ENCODE measurements at regions not wholly inside any gene's neighbourhood (a gene's known extent, or its start where the extent isn't known, plus 50 kb on each side); places are given as distances from the start of the nearest gene placed in this dataset.
"Not testable (repeated sequence)": the region's sequence is repeated elsewhere in the genome, so short reads cannot be mapped to it uniquely, and the experiment has no call there.

GRCh38 chr12:82300611-82301010, 57.6 kb downstream of the CCDC59 start:
- DNase-seq (peak in 1 of 3 donors; percentile 44), ATAC-seq (peak; percentile 94 to 96)
- Histone ChIP-seq H3K4me3 (ENCODE audit: low read length) (no peak overlapping the region), H3K9me3 (ENCODE audit: control insufficient read depth, low read length) (no peaks in the 10 kb centered on the region), H3K27me3 (ENCODE audit: control insufficient read depth, insufficient read depth) (no peaks in the 10 kb centered on the region), H3K27ac (ENCODE audit: low read length) (no peak overlapping the region), H3K4me1 (ENCODE audit: control insufficient read depth, insufficient read depth, low read length) (peaks cover 1% of the 10 kb centered on the region)
- intact Hi-C loops (cut with DNase I): no loop called here
- 6% methylated on average over 3 of the region's 3 CpGs for WGBS

- H3K9me3 ChIP-seq (ENCODE audit: control insufficient read depth, low read length): no peaks in the 10 kb centered on the region
- DNase-seq (no peak), ATAC-seq (peak in 1 of 2 donors; percentile 47)
- H3K4me3 ChIP-seq (ENCODE audit: low read length): no peak overlapping the region
- no peak overlapping the region for H3K27ac ChIP-seq (ENCODE audit: low read length)
- intact Hi-C loops (cut with DNase I): no loop called here
- H3K4me1 ChIP-seq (ENCODE audit: control insufficient read depth, insufficient read depth, low read length): peaks cover 1% of the 10 kb centered on the region
- H3K27me3 ChIP-seq (ENCODE audit: control insufficient read depth, insufficient read depth): no peaks in the 10 kb centered on the region
- 10% methylated on average over 2 of the region's 2 CpGs for WGBS
Measured at GRCh38 chr12:82299319-82300025, 58.7 kb downstream of the CCDC59 start.

GRCh38 chr12:82290415-82290814, 67.8 kb downstream of the CCDC59 start:
- H3K27me3 ChIP-seq (ENCODE audit: control insufficient read depth, insufficient read depth): no peaks in the 10 kb centered on the region
- 48% methylated on average over 2 of the region's 2 CpGs for WGBS
- no peaks in the 10 kb centered on the region for H3K9me3 ChIP-seq (ENCODE audit: control insufficient read depth, low read length)
- intact Hi-C loops (cut with DNase I): no loop called here
- H3K4me3 ChIP-seq (ENCODE audit: low read length): no peak overlapping the region
- H3K27ac ChIP-seq (ENCODE audit: low read length): no peak overlapping the region
- ATAC-seq (no peak), DNase-seq (no peak)
- H3K4me1 ChIP-seq (ENCODE audit: control insufficient read depth, insufficient read depth, low read length): no peaks in the 10 kb centered on the region

- H3K4me1 ChIP-seq (ENCODE audit: control insufficient read depth, insufficient read depth, low read length); intact Hi-C loops (cut with DNase I); H3K27ac ChIP-seq (ENCODE audit: low read length); H3K4me3 ChIP-seq (ENCODE audit: low read length); H3K9me3 ChIP-seq (ENCODE audit: control insufficient read depth, low read length); DNase-seq; ATAC-seq; H3K27me3 ChIP-seq (ENCODE audit: control insufficient read depth, insufficient read depth): not testable (repeated sequence)
- 37% methylated on average over 1 of the region's 1 CpG for whole genome bisulfite sequencing
Measured at GRCh38 chr12:82281335-82281734, 76.9 kb downstream of the CCDC59 start.

- H3K27ac ChIP-seq (ENCODE audit: low read length): no peak overlapping the region
- H3K4me3 ChIP-seq (ENCODE audit: low read length): no peak overlapping the region
- 75% methylated on average over 3 of the region's 3 CpGs for WGBS
- intact Hi-C loops (cut with DNase I): no loop called here
- H3K27me3 ChIP-seq (ENCODE audit: control insufficient read depth, insufficient read depth): no peaks in the 10 kb centered on the region
- no peaks in the 10 kb centered on the region for H3K9me3 ChIP-seq (ENCODE audit: control insufficient read depth, low read length)
- no peaks in the 10 kb centered on the region for H3K4me1 ChIP-seq (ENCODE audit: control insufficient read depth, insufficient read depth, low read length)
- ATAC-seq (no peak), DNase-seq (no peak)
Measured at GRCh38 chr12:82279536-82280058, 78.6 kb downstream of the CCDC59 start.

- H3K27ac ChIP-seq (ENCODE audit: low read length): no peak overlapping the region
- WGBS: 77% methylated on average over 4 of the region's 4 CpGs
- intact Hi-C loops (cut with DNase I): no loop called here
- no peaks in the 10 kb centered on the region for H3K9me3 ChIP-seq (ENCODE audit: control insufficient read depth, low read length)
- DNase-seq (no peak), ATAC-seq (no peak)
- no peaks in the 10 kb centered on the region for H3K4me1 ChIP-seq (ENCODE audit: control insufficient read depth, insufficient read depth, low read length)
- no peaks in the 10 kb centered on the region for H3K27me3 ChIP-seq (ENCODE audit: control insufficient read depth, insufficient read depth)
- no peak overlapping the region for H3K4me3 ChIP-seq (ENCODE audit: low read length)
Measured at GRCh38 chr12:82277582-82277981, 80.6 kb downstream of the CCDC59 start.

- Histone ChIP-seq H3K27ac (ENCODE audit: low read length) (no peak overlapping the region), H3K4me3 (ENCODE audit: low read length) (no peak overlapping the region), H3K4me1 (ENCODE audit: control insufficient read depth, insufficient read depth, low read length) (no peaks in the 10 kb centered on the region), H3K9me3 (ENCODE audit: control insufficient read depth, low read length) (no peaks in the 10 kb centered on the region), H3K27me3 (ENCODE audit: control insufficient read depth, insufficient read depth) (no peaks in the 10 kb centered on the region)
- intact Hi-C loops (cut with DNase I): no loop called here
- ATAC-seq (no peak), DNase-seq (no peak)
- 83% methylated on average over 4 of the region's 4 CpGs for whole genome bisulfite sequencing
Measured at GRCh38 chr12:82242729-82243128, 115.5 kb downstream of the CCDC59 start.

- intact Hi-C loops (cut with DNase I): no loop called here
- H3K4me3 ChIP-seq (ENCODE audit: low read length): no peak overlapping the region
- ATAC-seq (no peak), DNase-seq (no peak)
- no peaks in the 10 kb centered on the region for H3K9me3 ChIP-seq (ENCODE audit: control insufficient read depth, low read length)
- H3K27me3 ChIP-seq (ENCODE audit: control insufficient read depth, insufficient read depth): no peaks in the 10 kb centered on the region
- no peak overlapping the region for H3K27ac ChIP-seq (ENCODE audit: low read length)
- H3K4me1 ChIP-seq (ENCODE audit: control insufficient read depth, insufficient read depth, low read length): no peaks in the 10 kb centered on the region
Measured at GRCh38 chr12:82225871-82226270, 132.3 kb downstream of the CCDC59 start.

- Histone ChIP-seq H3K4me3 (ENCODE audit: low read length) (no peak overlapping the region), H3K27ac (ENCODE audit: low read length) (no peak overlapping the region), H3K9me3 (ENCODE audit: control insufficient read depth, low read length) (no peaks in the 10 kb centered on the region), H3K4me1 (ENCODE audit: control insufficient read depth, insufficient read depth, low read length) (no peaks in the 10 kb centered on the region), H3K27me3 (ENCODE audit: control insufficient read depth, insufficient read depth) (no peaks in the 10 kb centered on the region)
- DNase-seq: no peak
- 86% methylated on average over 4 of the region's 4 CpGs for WGBS
- intact Hi-C loops (cut with DNase I): no loop called here
- no peak for ATAC-seq
Measured at GRCh38 chr12:82223426-82223825, 134.8 kb downstream of the CCDC59 start.

- Histone ChIP-seq H3K27me3 (ENCODE audit: control insufficient read depth, insufficient read depth) (no peaks in the 10 kb centered on the region), H3K27ac (ENCODE audit: low read length) (no peak overlapping the region), H3K9me3 (ENCODE audit: control insufficient read depth, low read length) (no peaks in the 10 kb centered on the region), H3K4me1 (ENCODE audit: control insufficient read depth, insufficient read depth, low read length) (no peaks in the 10 kb centered on the region), H3K4me3 (ENCODE audit: low read length) (no peak overlapping the region)
- intact Hi-C loops (cut with DNase I): no loop called here
- 83% methylated on average over 6 of the region's 6 CpGs for whole genome bisulfite sequencing
- no peak for DNase-seq
- ATAC-seq: no peak
Measured at GRCh38 chr12:82216475-82216874, 141.7 kb downstream of the CCDC59 start.

- intact Hi-C loops (cut with DNase I): no loop called here
- ATAC-seq: no peak
- no peaks in the 10 kb centered on the region for H3K27me3 ChIP-seq (ENCODE audit: control insufficient read depth, insufficient read depth)
- no peak overlapping the region for H3K27ac ChIP-seq (ENCODE audit: low read length)
- DNase-seq: no peak
- 66% methylated on average over 2 of the region's 2 CpGs for WGBS
- H3K9me3 ChIP-seq (ENCODE audit: control insufficient read depth, low read length): no peaks in the 10 kb centered on the region
- H3K4me1 ChIP-seq (ENCODE audit: control insufficient read depth, insufficient read depth, low read length): no peaks in the 10 kb centered on the region
- no peak overlapping the region for H3K4me3 ChIP-seq (ENCODE audit: low read length)
Measured at GRCh38 chr12:82213761-82214160, 144.4 kb downstream of the CCDC59 start.

- H3K4me3 ChIP-seq (ENCODE audit: low read length): no peak overlapping the region
- DNase-seq: no peak
- H3K9me3 ChIP-seq (ENCODE audit: control insufficient read depth, low read length): no peaks in the 10 kb centered on the region
- no peaks in the 10 kb centered on the region for H3K4me1 ChIP-seq (ENCODE audit: control insufficient read depth, insufficient read depth, low read length)
- H3K27ac ChIP-seq (ENCODE audit: low read length): no peak overlapping the region
- WGBS: 88% methylated on average over 1 of the region's 1 CpG
- intact Hi-C loops (cut with DNase I): no loop called here
- no peak for ATAC-seq
- H3K27me3 ChIP-seq (ENCODE audit: control insufficient read depth, insufficient read depth): no peaks in the 10 kb centered on the region
Measured at GRCh38 chr12:82210882-82211281, 147.3 kb downstream of the CCDC59 start.
